Islet precursor cell (in vitro differentiated cells): ENCODE measurements at regions not wholly inside any gene's neighbourhood (a gene's known extent, or its start where the extent isn't known, plus 50 kb on each side); places are given as distances from the start of the nearest gene placed in this dataset.
A peak's percentile ranks its signal among the peaks of the same experiment; 100 is the strongest.
"Not testable (repeated sequence)": the region's sequence is repeated elsewhere in the genome, so short reads cannot be mapped to it uniquely, and the experiment has no call there.

ENCODE experiments used
- DNase-seq: peaks from one replicate; pipeline ENCODE4 v3.0.0-alpha.2; 2018

DNA sequence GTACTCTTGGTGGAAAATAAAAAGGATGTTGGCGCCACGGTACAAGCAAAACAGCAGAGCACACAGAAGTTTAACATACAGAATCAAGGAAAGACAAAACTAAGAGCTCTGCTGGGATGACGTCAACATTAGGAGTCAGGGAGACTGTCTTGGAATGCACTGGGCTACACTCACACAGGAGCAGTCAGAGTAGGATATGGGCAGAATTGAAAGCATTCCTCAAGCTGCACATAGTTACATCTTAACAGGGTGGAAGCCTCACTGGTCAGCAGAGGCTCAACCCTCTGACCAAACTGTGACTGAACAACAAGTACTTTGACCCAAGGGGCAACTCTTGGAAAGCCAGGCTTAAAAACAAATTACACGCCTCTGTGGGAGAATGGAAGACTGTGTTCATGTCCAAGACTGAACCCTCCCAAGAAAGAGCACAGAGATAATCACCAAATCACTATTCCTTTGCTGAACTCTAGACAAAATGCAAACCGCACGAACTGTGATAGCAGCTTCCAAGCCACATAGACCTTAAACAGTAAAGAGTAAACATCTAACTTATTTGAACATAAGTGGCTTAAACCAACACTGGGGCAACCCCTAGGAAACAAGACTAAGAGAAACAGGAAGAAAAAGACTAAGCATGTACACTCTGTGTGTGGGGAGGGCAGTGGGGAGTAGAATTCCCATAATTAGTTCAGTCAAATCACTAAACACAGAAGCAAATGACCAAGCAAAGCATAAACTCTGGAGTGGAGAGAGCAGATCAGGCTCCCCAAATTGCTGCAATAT, 772.7 kb downstream of the PRELID2 start:
- DNase-seq = peak; percentile 56

DNA sequence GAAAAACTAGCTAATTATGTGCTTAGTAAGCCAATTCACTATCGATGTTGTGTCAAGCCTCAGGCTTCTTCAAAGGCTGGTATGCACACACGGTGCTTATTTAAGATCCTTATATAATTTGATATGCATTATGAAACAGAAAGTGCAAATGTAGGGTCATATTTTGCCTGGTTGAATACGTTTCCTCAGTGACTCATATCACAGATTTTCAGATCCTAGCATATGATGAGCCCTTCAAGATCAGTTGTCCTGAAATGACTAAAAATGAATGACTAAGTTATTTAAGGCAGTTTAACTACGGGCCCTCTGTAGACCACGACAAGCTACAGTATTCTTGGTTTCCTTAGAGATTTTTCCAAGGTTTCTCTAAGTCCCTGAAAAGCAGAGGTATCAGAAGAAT, 778.3 kb downstream of the PRELID2 start:
- DNase-seq = no peak

DNA sequence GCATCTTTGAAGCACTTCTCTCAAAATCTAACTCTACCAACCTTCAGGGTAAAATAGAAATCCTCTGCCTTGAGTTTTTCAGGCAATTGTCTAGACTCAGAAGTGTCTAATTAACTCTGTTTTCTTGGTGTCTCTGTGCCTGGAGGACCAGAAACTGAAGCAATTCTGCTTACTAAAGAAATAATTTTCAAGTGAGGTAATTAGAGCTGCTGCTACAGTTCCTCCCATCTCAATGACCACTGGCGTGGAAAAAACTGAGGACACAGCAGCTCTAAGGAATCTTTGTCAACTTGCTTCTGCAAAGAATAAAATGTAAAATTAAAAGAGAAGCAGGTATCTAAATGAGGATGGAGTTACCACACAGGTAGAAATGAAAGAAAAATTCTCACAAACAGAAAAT, 785.0 kb downstream of the PRELID2 start:
- DNase-seq = no peak

DNA sequence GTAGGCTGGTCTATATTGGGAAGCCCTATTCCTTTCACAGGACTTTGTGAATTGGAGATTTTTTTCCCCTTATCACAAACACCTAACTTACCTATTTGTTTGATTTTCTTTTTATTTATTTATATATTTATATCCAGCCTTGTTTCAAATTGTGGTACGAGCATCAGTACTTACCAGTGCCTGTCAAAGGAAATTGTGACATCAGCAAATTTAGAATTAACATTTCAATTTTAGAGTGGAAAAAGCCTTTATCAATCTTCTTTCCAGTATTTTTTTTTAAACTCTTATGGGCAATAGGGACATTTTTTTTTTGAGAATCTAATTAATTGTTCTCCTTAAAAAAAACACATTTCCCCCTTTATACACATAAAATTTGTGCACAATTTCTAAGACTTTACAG, 790.2 kb downstream of the PRELID2 start:
- DNase-seq = no peak

DNA sequence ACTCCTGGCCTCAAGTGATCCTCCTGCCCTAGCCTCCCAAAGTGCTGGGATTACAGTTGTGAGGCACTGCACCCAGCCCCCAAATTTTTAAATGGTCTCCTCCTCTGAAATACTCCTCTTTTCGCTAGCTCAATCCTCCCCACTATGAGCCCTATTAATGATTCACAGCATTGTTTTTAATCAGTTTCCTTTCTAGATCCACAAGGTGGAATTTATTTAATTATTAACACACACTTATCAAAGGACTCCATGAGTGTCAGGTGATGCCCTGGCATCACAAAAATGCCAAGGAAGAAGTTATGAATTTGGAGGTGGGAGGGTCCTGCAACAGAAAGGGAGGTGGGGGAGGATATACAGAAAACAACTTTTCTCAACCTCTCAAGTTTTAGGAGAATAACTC, 806.5 kb downstream of the PRELID2 start:
- no peak for DNase-seq

DNA sequence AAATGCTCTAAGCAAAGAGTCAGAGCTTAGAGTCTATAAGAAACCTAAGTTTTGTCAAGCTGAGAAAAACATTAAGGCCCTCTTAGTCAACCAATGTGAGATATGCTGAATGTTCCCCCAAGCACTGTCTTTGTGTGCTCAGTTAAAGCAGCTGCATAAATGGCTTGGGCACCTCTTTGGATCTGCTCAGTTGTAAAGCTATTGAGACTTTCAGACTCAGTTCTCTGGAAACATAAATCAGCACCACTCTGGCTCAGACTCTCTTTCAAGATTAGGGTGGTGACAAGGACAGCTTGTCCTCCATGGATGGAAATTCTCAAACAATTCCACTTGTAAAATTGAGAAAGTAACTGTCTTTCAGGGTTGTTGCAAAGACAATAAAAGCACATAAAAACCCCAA, 807.9 kb downstream of the PRELID2 start:
- no peak for DNase-seq

GRCh38 chr5:145025775-145026174, 809.4 kb downstream of the PRELID2 start:
- DNase-seq = no peak

- no peak for DNase-seq
Observed at GRCh38 chr5:145015146-145015545, 820.0 kb downstream of the PRELID2 start.

DNA sequence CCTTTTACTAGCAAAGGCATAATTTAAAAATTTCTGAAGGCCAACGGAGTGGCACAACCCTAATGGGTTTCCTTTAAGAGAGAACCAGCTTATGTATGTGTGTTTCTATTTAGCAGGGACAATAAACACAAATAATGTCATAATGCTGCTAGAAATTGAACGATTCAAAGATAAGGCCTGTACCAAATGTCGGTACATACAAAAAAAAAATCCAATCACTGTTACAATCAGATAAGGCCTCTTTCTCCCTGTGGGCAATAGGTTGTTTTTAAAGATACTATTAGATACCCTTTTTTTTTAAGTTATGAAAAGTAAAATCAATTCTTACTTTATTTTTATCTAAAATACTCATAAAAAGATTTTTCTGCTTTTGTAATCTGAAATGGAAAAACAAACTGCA, 821.0 kb downstream of the PRELID2 start:
- DNase-seq = no peak

DNA sequence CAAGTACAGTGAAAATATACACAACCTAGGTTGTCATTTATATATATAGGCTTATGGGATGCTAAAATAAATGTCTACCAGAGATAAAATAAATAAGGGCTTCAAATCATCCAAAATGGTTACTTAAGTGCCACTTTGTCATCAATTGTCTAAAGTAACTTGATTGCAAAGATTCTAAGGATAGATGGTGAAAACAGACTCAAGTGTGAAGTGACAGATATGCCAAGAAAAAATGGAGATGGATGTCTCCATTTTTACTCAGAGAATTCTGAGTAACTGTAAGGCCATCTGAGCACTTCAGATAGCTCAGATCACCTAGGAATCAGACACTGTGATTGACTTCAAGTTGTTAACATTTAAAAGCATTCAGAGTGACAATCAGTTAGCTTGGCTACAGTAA, 824.3 kb downstream of the PRELID2 start:
- no peak for DNase-seq

DNA sequence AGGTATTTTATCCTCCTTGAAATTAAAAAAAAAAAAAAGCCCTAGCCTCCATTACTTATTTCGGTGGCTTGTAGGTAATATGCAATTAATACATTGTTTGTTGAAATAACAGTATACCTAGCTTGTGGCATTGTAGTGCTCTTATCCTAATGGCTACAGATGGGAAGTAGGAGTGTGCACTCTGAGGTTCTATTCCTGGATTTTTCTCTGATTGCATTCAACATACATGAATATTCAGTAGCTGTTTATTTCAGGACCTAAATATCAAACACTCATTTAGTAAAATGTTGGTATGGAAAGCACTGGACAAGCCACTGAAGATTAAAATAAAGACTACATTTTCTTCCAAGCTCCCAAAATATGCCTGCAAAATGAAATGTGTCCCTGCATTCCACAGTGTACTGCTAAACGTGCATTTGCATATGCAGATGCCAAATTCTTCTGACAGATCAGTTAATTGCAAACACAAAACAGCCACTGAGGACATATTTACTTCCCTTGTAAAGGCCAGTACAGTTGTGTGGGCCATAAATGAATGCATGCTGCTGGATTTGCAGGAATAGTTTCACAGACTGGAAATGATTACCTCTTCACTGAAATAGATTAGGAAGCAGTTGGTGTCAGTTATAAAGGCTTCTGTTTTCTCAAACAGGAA, 826.1 kb downstream of the PRELID2 start:
- DNase-seq = no peak

DNA sequence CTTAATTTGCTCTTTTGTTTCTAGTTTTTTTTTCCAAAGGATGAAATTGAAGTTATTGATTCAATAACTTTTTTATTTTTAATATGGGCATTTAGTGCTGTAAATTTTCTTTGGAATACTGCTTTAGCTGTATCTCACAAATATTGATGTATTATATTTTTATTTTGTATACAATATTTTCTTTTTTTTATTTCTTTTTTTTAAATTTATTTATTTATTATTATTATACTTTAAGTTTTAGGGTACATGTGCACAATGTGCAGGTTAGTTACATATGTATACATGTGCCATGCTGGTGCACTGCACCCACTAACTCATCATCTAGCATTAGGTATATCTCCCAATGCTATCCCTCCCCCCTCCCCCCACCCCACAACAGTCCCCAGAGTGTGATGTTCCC, 823.7 kb downstream of the KCTD16 start:
- not testable (repeated sequence) for DNase-seq

DNA sequence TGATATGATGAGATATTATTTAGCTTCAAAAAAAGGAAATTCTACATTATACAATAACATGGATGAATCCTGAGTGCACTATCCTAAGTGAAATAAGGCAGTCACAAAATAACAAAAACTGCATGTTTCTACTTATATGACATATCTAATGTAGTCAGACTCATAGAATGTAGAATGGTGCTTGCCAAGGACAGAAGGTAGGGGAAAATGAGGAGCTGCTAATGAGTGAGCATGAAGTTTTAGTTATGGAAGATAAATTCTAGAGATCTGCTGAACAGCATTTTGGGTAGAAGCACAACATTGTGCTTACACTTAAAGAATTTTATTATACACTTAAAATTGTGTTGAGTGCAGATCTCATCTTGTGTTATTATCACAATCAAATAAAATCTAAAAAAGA, 812.4 kb downstream of the KCTD16 start:
- no peak for DNase-seq

DNA sequence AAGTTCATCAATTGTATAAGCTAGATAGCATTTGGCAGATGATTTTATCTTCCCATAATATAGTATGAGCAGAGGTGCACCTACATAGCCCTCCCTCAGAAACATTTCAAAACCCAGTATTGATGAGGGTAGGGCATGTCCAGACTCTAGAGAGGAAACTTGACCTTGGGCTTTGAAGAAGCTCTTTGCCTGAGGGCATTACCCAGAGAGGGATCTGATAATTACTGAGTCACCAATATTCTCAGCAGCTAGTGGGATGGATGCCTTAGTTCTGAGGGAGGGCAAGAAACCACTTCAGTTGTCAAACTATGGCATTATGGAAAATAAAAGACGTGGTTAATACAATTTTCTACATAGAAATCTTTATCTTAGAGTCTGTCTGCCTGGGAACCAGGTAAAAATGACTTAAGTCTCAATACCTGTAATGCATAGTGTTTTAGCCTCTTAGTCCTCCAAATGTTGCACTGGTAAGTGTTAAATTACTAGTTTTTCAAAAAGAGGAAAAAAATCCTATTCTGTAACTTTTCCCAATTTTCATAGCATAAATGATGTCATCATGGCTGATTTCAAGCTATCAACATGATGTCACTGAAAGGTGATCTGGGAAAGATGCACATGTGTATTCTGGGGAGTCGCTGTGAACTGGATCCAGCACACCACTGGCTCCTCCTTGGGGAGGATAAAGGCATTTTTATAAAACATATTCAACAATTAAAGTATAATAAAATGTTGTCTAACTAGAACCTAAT, 809.0 kb downstream of the KCTD16 start:
- DNase-seq = no peak

GRCh38 chr5:144972317-144972716, 801.6 kb downstream of the KCTD16 start:
- DNase-seq = no peak

- DNase-seq = no peak
Observed at GRCh38 chr5:144971108-144971850, 800.6 kb downstream of the KCTD16 start.

- DNase-seq = no peak
Observed at GRCh38 chr5:144960296-144960695, 789.6 kb downstream of the KCTD16 start.

DNA sequence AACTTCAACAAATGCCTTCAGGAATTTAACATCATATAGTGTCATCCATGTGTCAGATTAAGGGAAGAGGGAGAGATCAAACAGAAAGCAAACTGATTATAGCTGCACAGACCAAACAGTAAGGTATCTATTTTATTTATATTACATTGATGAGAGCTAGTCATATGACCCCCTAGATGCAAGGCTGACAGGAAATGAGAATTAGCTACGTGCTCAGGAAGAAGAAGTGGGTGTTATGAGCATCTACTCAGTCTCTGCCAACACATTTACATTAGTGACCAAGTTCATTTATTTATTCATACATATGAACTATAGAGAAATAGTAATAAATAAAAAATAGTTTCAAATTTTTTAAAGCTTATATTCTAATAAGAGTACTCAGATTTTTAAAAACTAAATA, 787.3 kb downstream of the KCTD16 start:
- DNase-seq = no peak

- DNase-seq = no peak
Observed at GRCh38 chr5:144950996-144951395, 780.3 kb downstream of the KCTD16 start.

DNA sequence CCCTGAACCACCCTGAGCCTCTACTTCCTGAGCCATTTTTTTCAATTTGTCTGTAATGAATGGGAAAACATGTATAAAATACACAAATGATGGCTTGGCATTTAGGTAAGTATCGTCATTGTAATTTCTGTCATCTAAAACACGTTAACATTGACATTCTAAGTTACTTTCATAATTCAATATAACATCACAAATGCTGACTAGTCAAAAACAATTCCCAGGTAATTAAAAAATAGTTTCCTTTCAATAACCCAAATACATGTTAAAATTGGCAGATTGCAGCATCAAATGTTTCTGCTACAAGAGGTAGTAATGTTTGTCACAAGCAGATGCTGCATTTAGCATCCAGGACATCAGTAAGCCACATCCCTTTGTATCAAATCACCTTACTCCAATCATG, 776.4 kb downstream of the KCTD16 start:
- no peak for DNase-seq

DNA sequence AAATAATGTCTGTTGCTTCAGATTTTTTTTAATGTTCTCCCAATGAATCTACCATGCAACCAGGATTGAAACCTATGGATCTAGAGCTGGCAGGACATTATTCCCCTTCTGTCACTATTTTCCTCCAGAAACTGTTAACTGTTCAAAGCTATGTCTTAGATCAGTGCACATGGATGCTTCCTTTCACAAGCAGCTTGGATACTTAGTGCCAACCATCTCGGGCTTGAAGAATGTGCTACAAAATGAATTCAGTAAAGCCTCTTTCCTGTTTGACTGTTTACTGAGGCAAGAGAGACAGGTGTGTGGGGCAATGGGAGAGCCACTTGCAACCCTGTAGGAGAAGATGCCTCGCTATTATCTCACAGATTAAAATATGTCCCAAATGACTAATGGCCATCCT, 774.8 kb downstream of the KCTD16 start:
- DNase-seq = no peak

DNA sequence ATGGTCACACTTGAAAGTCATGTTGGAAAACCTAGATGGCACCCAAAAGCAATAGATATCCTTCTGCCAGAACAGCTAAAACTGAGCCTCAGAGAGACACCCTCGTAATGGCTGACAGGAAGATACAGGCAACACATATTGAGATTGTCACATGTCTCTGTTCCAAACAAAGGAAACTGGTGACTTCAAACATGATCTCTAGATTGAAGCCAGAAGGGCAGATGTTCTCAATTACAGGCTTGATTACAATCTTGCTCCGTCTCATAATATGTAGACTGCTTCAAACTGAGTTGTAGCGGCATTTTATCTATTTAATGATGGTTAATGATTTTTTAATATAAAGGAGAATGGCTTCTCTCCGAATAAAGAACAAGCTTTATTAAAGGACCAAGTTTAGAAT, 774.3 kb downstream of the KCTD16 start:
- no peak for DNase-seq

DNA sequence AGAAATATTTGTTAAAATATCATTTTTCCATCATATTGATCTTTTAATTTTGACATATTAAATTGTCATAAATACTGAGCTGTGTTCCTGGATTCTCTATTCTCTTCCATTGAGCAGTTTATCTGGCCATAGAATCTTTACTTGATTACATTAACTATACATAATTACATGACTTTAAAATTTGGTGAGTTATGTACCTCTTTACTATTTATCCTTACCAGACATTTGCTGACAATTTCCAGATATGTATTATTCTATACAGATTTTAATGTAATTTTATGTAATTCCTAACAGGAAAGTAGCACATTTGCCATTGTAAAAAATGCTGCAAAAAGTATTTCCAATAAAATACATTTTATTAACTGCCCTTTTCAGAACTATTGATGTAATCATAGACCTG, 770.3 kb downstream of the KCTD16 start:
- no peak for DNase-seq
